NCI-H446 treated with DMSO at 0.1 percent for 48 hours (cell line): ENCODE measurements at regions not wholly inside any gene's neighbourhood (a gene's known extent, or its start where the extent isn't known, plus 50 kb on each side); places are given as distances from the start of the nearest gene placed in this dataset.
A peak's percentile ranks its signal among the peaks of the same experiment; 100 is the strongest.
"Not testable (repeated sequence)": the region's sequence is repeated elsewhere in the genome, so short reads cannot be mapped to it uniquely, and the experiment has no call there.

Source experiments
- DNase-seq: peaks from one replicate; lab custom pipeline; 2025; lab: John Stamatoyannopoulos, UW

- no peak for DNase-seq
Observed at GRCh38 chr12:58310809-58311622, 369.6 kb downstream of the ATP23 start.

GRCh38 chr12:58313091-58313855 lies 371.9 kb downstream of the ATP23 start:
- no peak for DNase-seq

DNA sequence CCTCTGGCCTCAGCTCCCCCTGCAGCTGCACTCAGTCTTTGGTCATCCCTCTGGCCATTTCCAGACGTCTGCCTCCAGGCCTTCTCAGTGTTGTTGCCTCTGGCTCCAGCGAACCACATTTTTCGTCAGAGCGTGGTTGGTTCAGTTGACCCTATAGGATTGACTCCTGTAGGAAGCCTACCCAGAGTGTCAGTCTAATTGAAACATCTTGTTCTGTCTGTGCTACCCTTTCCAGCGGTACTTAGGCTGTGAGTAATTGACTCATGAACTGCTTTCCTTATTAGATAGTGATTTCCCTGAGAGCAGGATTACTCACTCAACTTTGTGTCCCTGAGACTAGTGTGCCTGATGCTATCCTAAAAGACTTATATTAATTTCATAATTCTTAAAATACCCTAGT lies 373.2 kb downstream of the ATP23 start:
- no peak for DNase-seq

- DNase-seq, result no peak
Observed at GRCh38 chr12:58316926-58317325, 375.6 kb downstream of the ATP23 start.

- DNase-seq, result no peak
Observed at GRCh38 chr12:58321414-58321813, 380.0 kb downstream of the ATP23 start.

GRCh38 chr12:58323676-58324075 lies 382.3 kb downstream of the ATP23 start:
- DNase-seq, result no peak

- DNase-seq, result no peak
Observed at GRCh38 chr12:58325561-58325960, 384.2 kb downstream of the ATP23 start.

- no peak for DNase-seq
Observed at GRCh38 chr12:58326534-58326933, 385.2 kb downstream of the ATP23 start.

DNA sequence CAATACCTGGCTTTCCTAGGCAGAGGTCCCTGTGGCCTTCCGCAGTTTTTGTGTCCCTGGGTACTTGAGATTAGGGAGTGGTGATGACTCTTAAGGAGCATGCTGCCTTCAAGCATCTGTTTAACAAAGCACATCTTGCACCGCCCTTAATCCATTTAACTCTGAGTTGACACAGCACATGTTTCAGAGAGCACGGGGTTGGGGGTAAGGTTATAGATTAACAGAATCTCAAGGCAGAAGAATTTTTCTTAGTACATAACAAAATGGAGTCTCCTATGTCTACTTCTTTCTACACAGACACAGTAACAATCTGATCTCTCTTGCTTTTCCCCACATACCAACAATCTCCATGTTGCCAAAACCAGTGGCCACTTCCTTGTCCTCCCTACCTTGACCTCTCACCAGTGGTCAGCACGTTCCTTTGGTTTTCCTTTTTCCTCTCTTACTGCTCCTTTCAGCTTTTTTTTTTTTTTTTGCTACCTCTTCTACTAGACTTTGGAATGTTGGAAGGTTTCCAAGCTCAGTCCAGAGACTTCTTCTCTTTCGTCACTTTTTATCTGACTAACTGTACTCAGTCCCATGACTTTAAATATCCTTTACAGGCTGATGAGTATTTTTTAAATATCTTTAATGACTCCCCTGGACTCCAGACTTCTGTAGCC lies 395.3 kb downstream of the ATP23 start:
- not testable (repeated sequence) for DNase-seq

DNA sequence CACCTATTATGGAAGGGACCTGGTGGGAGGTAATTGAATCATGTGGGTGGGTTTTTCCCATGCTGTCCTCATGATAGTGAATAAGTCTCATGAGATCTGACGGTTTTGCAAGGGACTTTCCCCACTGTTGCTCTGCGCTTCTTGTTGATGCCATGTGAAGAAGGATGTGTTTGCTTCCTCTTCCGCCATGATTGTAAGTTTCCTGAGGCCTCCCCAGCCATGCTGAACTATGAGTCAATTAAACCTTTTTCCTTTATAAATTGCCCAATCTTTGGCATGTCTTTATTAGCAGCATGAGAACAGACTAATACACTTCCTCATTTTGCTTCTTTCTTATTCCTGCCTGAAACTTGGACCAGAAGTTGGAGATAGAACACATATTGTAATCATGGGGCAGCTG lies 396.2 kb downstream of the ATP23 start:
- DNase-seq, result not testable (repeated sequence)

GRCh38 chr12:58341791-58342190 lies 400.4 kb downstream of the ATP23 start:
- peak; percentile 67 for DNase-seq

- no peak for DNase-seq
Observed at GRCh38 chr12:58342736-58343135, 401.4 kb downstream of the ATP23 start.

DNA sequence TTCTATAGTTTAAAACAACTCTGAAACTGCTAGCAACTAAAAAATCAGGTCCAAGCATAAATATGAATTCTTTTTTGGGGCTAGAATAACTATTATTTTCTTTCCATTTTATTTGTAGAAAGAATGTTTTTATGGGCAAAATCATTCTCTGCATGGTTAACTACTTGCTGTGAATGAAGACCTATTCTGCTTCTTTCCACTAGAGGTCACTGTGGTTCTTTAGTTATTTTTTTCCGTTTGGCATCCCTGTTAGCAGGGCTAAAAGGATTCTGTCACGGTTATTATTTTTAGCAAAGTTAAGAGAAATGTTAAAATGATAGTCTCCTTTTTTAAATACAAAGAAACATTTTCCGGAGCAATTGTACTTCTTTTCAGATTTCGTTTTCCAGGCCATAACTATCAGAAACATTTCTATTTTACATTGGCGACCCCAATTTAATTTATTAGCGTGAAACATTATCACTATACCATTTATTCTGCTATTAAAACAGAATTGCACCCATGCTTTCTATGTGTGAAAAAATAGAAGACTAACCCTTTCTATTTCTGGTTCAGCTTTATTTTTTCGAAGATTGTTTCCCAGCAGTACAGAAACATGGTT lies 404.8 kb downstream of the ATP23 start:
- DNase-seq, result peak; percentile 35

- no peak for DNase-seq
Observed at GRCh38 chr12:58347188-58347587, 405.8 kb downstream of the ATP23 start.

- DNase-seq, result no peak
Observed at GRCh38 chr12:58347691-58348090, 406.3 kb downstream of the ATP23 start.

- no peak for DNase-seq
Observed at GRCh38 chr12:58349161-58349560, 407.8 kb downstream of the ATP23 start.

DNA sequence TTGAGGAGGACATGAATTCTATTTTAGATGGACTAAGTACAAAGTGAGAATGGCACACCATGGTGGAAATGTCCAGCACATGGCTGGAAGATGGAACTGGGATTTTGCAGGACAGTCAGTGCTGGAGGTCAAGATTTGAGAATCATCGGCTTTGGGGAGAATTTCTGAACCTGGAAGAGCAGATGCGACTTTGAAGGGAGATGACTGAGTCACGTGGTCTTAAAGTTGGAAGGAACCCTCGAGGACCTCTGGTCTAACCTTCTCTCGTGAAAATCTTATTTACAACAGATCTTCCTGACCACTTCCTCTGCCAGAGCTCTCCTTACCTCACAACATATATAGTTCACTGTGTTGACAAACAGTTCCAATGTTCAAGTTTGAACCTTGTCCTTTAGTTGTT lies 415.4 kb downstream of the ATP23 start:
- DNase-seq, result no peak

GRCh38 chr12:58357511-58357910 lies 416.1 kb downstream of the ATP23 start:
- DNase-seq, result no peak

- DNase-seq, result no peak
Observed at GRCh38 chr12:58358369-58358768, 417.0 kb downstream of the ATP23 start.

- DNase-seq, result no peak
Observed at GRCh38 chr12:58359084-58359483, 417.7 kb downstream of the ATP23 start.

- no peak for DNase-seq
Observed at GRCh38 chr12:58361056-58361455, 419.7 kb downstream of the ATP23 start.

- DNase-seq, result no peak
Observed at GRCh38 chr12:58363971-58364370, 422.6 kb downstream of the ATP23 start.
